ENCODE measurements at regions not wholly inside any gene's neighbourhood (a gene's known extent, or its start where the extent isn't known, plus 50 kb on each side); places are given as distances from the start of the nearest gene placed in this dataset.

- TF ChIP-seq GATA2 (IDR thresholded peaks at IDR 0.05; ENCODE audit: low read depth, low read length) (no peak), GATA3 (IDR thresholded peaks at IDR 0.05; ENCODE audit: low read depth, low read length) (no peak)
Observed at GRCh38 chr1:47571952-47572351, 134.1 kb downstream of the FOXD2 start.

GRCh38 chr1:47572731-47573430 lies 135.0 kb downstream of the FOXD2 start:
- no peak for TF ChIP-seq GATA3 (IDR thresholded peaks at IDR 0.05; ENCODE audit: low read depth, low read length)
- no peak for TF ChIP-seq GATA2 (IDR thresholded peaks at IDR 0.05; ENCODE audit: low read depth, low read length)

- no peak for TF ChIP-seq GATA2 (IDR thresholded peaks at IDR 0.05; ENCODE audit: low read depth, low read length)
Observed at GRCh38 chr1:47574451-47575165, 136.8 kb downstream of the FOXD2 start.

GRCh38 chr1:47575855-47576757 lies 138.3 kb downstream of the FOXD2 start:
- no peak for TF ChIP-seq GATA2 (IDR thresholded peaks at IDR 0.05; ENCODE audit: low read depth, low read length)
- no peak for TF ChIP-seq GATA3 (IDR thresholded peaks at IDR 0.05; ENCODE audit: low read depth, low read length)

- TF ChIP-seq GATA3 (IDR thresholded peaks at IDR 0.05; ENCODE audit: low read depth, low read length) (no peak), GATA2 (IDR thresholded peaks at IDR 0.05; ENCODE audit: low read depth, low read length) (no peak)
Observed at GRCh38 chr1:47576758-47577115, 138.9 kb downstream of the FOXD2 start.

- TF ChIP-seq GATA2 (IDR thresholded peaks at IDR 0.05; ENCODE audit: low read depth, low read length), result no peak
- no peak for TF ChIP-seq GATA3 (IDR thresholded peaks at IDR 0.05; ENCODE audit: low read depth, low read length)
Observed at GRCh38 chr1:47577303-47578025, 139.6 kb downstream of the FOXD2 start.

GRCh38 chr1:47578026-47578720 lies 140.3 kb downstream of the FOXD2 start:
- TF ChIP-seq GATA2 (IDR thresholded peaks at IDR 0.05; ENCODE audit: low read depth, low read length), result 0 out of 2 replicates have a peak, but pooled peaks have one; percentile 12
- no peak for TF ChIP-seq GATA3 (IDR thresholded peaks at IDR 0.05; ENCODE audit: low read depth, low read length)

- TF ChIP-seq GATA3 (IDR thresholded peaks at IDR 0.05; ENCODE audit: low read depth, low read length), result no peak
- TF ChIP-seq GATA2 (IDR thresholded peaks at IDR 0.05; ENCODE audit: low read depth, low read length), result no peak
Observed at GRCh38 chr1:47578721-47579419, 141.0 kb downstream of the FOXD2 start.

- no peak for TF ChIP-seq GATA2 (IDR thresholded peaks at IDR 0.05; ENCODE audit: low read depth, low read length)
- TF ChIP-seq GATA3 (IDR thresholded peaks at IDR 0.05; ENCODE audit: low read depth, low read length), result no peak
Observed at GRCh38 chr1:47579809-47580208, 142.0 kb downstream of the FOXD2 start.

GRCh38 chr1:47580451-47580995 lies 142.7 kb downstream of the FOXD2 start:
- no peak for TF ChIP-seq GATA2 (IDR thresholded peaks at IDR 0.05; ENCODE audit: low read depth, low read length)
- no peak for TF ChIP-seq GATA3 (IDR thresholded peaks at IDR 0.05; ENCODE audit: low read depth, low read length)

GRCh38 chr1:47582891-47583608 lies 145.2 kb downstream of the FOXD2 start:
- TF ChIP-seq GATA2 (IDR thresholded peaks at IDR 0.05; ENCODE audit: low read depth, low read length) (no peak), GATA3 (IDR thresholded peaks at IDR 0.05; ENCODE audit: low read depth, low read length) (no peak)

- TF ChIP-seq GATA3 (IDR thresholded peaks at IDR 0.05; ENCODE audit: low read depth, low read length) (no peak), GATA2 (IDR thresholded peaks at IDR 0.05; ENCODE audit: low read depth, low read length) (no peak)
Observed at GRCh38 chr1:47584249-47584648, 146.4 kb downstream of the FOXD2 start.

All from SH-SY5Y (cell line).